ENCODE measurements at regions not wholly inside any gene's neighbourhood (a gene's known extent, or its start where the extent isn't known, plus 50 kb on each side); places are given as distances from the start of the nearest gene placed in this dataset.
A peak's percentile ranks its signal among the peaks of the same experiment; 100 is the strongest.
"Not testable (repeated sequence)": the region's sequence is repeated elsewhere in the genome, so short reads cannot be mapped to it uniquely, and the experiment has no call there.

DNA sequence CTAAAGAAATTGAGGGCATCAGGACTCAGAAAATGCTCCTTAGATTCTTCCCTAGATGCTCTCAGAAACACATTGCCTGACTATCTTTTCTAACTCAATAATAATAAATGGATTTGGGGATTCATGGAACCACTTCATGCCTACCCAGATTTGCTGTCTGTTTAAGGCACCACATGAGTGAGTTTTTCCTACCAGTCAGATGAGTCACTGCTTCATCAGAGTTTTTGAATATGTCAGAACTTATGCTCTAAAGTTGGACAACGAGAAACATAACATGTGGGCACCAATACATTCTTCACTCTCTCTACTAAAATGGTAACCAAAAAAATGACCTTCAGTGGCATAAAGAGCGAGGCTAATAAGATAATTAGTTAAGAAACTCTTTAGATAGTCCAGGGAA lies 1135.1 kb downstream of the TUSC7 start:
- DNase-seq (ENCODE audit: low read depth in 3 of 3, low spot score in 2 of 3) = no peak

DNA sequence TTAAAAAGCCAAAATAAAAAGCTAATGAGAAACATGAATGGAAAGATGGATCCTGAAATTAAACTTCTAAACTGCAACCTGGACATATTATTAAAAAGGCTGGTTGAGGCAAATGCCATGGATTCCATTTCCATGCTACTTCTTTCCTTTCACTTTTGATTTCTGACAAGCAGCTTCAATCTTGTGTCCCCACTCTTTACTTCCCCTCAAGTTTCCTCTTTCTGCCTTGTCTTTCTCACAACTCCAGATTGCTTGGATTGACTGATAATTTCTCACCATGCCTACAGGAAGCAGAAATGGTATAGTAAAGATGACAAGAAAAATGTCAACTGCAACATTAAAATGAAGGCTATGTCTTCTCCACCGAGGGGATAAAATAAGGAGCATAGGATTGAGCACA lies 1136.7 kb downstream of the TUSC7 start:
- DNase-seq (ENCODE audit: low read depth in 3 of 3, low spot score in 2 of 3) = no peak

DNA sequence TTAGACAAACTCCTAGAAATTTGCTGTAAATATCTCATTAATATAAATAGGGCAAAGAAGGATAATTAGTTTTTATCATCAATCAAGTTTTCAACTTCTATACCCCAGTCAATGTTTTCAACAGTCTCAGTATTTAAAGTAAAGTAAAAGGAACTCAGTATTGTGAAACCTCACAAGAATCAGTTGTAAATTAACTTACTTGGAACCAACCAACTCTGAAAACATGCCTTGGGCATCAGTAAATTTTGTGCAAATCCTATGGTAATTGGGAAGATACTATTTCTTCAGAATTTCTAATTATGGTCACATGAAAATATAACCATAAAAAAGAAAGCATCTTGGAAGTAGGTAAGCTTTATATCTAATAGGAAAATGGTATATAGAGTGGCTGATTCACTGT lies 1139.0 kb downstream of the TUSC7 start:
- no peak for DNase-seq (ENCODE audit: low read depth in 3 of 3, low spot score in 2 of 3)

DNA sequence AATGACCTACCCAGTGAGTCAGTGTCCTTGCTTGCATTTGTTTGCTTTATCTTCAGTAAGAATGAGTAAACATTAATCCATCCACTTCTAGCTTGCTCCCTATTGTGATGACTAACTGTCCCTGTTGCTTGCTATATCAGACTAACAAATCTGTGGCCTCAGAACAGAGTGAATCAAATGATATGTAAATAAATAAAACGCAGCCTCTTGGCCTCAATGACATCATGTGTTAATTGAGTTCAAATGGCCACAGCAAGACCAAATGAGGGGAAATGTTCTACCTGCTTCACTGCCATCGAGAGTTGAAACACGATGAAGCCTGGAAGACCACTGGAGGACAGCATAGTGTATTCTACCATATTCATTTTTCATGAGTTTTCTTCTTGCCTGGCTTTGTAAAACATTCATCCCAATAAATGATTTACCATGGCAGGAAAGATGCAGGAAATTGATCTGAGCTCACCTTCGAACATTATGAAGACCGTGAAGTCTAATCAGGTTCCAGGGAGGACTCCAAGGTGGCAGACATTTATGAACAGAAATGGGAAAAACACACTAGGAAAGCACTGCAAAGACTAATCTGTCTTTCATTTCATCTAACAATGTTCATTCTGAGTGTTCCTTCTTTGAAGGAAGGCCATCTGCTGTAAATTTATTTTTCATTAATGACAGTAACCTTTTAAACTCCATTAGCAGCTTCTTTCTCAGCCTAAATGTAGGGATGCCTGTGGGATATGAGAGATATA lies 1144.5 kb downstream of the TUSC7 start:
- DNase-seq (ENCODE audit: low read depth in 3 of 3, low spot score in 2 of 3) = no peak

DNA sequence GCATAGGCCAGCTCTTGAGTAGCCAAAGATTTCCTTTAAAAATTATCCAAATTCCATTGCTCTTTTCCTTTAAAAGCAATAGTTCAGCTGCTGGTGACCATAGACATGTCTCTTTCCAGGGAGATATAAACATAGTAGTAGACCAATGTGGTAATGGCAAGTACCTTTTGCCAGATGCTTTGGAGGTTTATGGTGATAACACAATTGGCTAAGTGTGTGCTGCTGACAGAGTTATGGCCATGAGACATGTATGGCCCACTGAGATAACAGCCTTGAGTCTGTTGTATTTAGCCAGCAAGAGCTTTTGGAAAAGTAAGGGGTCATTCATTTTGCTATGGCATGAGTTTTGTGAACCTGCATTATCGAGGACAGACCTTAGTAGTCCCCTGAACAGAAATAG lies 1146.8 kb downstream of the TUSC7 start:
- DNase-seq (ENCODE audit: low read depth in 3 of 3, low spot score in 2 of 3) = no peak

DNA sequence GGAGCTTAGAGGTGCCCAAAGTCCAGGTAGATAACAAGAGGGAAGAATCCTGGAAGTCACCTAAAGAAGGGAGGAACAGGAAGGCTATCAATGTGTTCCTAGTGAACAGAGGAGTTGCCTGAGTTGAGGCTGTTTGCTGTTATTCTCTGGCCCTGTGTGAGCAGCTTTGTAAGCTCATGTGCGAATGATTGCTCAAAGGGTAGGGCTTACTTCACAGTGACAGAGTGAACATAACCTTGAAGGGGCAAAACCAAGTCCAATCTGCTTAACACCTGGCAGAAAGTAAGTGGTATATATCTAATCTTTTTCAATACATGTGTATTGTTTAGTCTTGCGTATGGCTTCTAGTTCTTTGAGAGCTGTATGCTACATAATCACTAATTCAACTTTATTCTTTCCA lies 1153.6 kb downstream of the TUSC7 start:
- no peak for DNase-seq (ENCODE audit: low read depth in 3 of 3, low spot score in 2 of 3)

DNA sequence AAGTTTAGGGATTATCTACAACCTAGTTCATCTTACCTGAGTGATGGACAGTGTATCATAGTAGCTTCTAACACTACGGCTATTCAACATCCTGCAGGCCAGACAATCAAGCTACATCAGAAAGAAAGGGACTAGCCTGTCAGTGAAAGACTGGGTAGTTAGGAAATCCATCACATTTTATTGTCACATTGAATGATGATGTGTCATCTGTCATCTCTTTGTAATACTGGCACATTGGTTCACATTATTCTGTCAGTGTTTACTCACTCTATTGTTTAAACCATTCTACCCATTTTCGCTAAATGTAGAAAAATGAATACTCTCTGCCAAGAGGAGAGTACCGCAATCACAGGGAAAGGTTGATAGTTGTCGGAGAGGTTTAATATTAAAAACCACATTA lies 1155.8 kb downstream of the TUSC7 start:
- no peak for DNase-seq (ENCODE audit: low read depth in 3 of 3, low spot score in 2 of 3)

DNA sequence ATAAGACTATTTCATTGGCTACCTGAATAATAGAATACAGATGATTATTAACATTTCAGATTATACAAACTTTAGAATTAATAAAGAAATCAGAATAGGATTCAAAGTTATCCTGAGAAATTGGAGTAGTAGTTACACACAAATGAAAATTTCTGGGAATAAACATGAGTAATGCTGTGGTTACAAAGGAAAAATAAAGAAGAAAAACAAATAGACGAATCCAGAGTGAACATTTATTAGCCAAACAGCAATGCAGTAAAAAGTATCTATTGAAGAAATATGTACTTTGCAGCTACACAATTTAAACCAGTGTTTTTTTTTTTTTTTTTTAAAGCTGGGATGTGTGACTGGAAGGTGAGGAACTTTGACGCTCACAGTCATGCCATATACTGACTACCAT lies 1159.2 kb downstream of the TUSC7 start:
- DNase-seq (ENCODE audit: low read depth in 3 of 3, low spot score in 2 of 3) = no peak

DNA sequence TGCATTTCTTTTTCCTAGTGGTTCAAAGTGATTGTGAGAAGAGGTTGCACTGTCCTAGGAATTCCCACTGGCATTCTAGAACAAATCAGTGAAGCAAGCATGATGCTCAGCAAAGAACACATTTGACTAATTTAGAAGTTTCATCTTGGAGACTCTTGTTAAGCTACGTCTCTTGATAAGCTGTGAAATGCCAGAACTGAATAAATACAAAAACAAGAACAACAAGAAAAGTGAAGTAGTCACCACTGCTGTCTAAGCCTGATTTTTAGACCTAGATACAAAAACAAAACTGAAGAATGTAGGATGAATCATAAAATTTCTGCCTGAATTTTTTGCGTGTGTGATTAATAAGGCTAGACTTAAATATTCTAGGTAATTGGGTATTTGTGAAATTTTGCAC lies 1162.4 kb downstream of the TUSC7 start:
- no peak for DNase-seq (ENCODE audit: low read depth in 3 of 3, low spot score in 2 of 3)

DNA sequence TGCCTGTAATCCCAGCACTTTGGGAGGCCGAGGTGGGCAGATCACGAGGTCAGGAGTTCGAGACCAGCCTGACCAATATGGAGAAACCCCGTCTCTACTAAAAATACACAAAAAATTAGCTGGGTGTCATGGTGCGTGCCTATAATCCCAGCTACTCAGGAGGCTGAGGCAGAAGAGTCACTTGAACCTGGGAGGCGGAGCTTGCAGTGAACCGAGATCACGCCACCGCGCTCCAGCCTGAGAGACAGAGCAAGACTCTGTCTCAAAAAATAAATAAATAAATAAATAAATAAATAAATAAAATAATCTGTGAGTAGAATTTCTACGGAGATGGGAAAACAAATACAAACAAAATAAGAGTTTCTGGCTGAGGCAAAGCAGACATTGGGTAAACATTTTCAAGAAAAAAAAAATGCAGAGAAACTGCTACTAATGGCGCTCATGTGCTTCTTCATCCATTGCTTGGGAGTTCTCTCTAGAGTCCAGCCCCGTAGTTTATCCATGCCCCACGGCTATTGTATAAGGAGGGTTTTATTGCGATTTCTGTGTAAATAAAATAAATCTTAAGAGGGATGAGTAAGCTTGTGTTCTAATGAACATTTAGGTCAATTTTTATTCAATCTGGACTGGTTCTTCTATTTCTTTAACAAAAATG lies 1161.9 kb downstream of the IGSF11 start:
- DNase-seq (ENCODE audit: low read depth in 3 of 3, low spot score in 2 of 3) = not testable (repeated sequence)

DNA sequence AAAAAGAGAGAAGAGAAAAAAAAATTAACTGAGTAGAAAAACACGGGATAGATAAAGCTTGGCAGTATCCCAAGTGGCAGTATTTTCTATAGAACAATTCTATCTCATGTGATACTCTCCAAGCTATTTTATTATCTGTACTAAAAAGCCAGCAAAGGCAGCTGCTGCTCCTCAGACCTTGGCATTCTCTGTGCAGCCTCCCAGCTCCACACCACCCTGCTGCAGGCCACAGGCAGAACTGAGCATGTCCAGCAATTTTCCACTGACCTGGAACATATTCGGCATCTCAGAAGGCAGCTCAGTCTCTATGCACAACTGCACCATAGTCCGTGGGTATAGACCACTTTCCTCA lies 1161.4 kb downstream of the IGSF11 start:
- peak in 2 of 3 donors; percentile 34 to 36 for DNase-seq (ENCODE audit: low read depth in 3 of 3, low spot score in 2 of 3)

DNA sequence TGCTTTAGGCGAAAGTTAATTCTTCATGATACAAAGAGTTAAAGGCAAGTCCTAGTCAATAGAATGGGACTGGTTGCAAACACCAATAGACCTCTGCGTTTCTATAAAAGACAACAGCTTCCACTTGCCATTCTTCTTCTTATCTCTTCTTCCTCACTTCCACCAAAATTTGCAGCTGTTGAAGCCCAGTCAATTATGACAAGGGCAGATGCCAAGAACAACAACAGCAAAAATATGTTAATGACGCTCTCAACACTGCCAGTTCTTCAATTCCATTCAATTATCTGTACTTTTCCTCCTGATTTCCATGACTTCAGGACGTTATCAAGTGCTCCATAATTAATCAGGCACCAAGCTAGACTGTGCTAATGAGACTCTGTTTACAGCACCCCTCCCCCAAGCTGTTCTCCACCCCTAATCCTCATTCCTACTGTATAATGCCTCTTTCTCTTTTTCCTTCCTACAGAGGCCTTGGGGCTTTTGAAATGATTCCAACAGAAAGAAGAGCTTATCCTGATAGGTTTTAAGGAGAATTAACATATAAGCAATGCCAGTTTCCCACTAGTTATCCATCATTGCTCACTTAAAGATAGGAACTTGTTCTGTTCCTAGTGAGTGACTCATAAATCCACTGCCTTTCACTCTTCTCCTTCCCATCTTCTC lies 1160.5 kb downstream of the IGSF11 start:
- DNase-seq (ENCODE audit: low read depth in 3 of 3, low spot score in 2 of 3) = no peak

DNA sequence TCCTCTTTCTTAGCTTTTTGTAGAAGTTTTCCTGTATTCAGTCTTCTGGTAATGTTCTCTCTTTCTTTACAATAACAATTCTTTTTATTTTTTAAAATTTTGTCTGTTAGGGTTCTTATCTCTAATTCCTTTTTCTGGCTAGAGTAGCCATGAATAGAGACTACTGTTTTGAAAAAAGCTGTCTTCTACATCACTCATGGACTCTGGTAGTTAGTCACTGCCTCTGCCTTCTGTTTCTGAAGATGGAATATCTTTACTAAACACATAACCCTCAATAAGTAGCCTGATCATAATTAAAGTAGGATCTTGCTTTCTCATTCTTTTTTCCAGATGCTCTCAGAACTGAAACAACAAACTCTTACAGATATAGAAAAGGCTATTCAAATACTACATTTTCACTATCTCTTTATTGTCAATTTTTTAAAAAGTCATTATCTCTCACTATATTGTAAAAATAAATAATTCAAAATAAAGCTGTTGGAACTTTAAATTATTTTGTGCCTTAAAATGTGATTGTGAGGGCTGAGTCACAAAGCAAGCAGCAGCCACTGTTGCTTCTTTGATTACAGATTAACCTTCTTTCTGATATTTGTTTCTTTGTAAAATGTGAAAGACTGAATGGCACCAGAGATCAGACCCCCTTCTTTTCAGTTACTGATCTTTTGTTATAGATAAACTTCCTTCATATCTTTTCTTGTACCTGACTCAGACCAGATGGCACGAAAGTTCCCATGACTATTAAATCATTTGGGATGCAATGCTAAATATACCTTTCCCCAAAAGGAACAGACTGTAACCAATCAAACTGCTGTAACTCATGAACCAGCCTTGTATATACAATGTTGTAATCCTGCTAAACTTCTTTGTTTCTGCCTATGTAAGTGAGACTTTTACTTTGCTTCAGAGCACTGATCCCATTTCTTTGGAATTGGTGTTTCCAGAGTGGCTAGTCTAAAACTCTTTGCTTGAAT lies 1159.5 kb downstream of the IGSF11 start:
- DNase-seq (ENCODE audit: low read depth in 3 of 3, low spot score in 2 of 3) = no peak

DNA sequence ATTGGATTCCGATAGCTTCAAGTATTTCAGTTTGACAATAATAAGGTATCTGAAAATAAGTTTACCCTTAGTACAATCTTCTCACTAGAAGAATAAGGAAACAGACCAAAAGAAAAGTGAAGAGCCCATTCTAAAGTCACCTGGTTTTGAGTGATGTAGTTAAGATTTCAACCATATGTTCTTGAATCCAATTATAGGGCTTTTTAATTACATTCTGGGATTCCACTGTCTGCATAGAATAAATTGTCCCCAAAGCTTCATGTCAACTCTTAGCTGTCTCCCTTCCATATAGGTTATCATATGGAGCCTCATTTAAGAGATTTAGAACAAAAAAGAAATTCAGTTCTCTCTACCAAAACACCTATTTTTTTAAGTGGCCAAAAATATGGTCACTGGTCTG lies 1158.8 kb downstream of the IGSF11 start:
- DNase-seq (ENCODE audit: low read depth in 3 of 3, low spot score in 2 of 3) = no peak

DNA sequence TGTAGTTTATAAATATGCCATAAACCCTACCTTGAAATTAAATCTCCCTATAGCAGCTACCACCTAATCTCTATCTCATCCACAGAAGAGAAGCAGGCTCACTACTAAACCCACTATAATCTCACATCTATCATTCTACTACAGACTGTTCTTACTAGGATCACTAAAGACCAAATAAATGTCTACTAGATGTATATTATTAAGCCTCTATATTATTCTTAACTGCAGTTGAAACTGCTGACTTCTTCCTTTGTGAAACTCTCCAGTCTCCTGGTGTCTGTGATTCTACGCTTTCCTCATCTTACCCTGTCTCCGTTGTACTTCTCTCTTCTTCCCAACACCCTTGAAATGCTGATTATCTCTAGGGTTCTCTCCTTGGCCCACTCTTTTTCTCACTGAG lies 1154.0 kb downstream of the IGSF11 start:
- DNase-seq (ENCODE audit: low read depth in 3 of 3, low spot score in 2 of 3) = no peak

DNA sequence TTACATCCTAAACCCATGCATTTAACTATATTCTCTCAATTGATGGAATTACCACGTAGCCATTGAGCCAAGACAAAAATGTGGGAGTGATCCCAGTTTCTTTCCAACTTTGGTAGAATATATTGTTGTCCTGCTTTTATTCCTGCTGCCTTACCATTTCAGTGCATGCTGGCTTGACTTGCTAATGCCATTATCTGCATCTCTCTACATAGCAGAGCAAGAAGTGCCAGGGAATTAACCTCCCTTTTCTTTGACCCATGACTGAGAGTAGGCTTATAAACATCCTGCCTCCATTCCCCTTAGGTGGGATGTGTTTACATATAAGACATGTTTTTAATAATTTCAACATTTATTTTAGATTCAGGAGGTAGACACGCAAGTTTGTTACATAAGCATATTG lies 1153.4 kb downstream of the IGSF11 start:
- no peak for DNase-seq (ENCODE audit: low read depth in 3 of 3, low spot score in 2 of 3)

DNA sequence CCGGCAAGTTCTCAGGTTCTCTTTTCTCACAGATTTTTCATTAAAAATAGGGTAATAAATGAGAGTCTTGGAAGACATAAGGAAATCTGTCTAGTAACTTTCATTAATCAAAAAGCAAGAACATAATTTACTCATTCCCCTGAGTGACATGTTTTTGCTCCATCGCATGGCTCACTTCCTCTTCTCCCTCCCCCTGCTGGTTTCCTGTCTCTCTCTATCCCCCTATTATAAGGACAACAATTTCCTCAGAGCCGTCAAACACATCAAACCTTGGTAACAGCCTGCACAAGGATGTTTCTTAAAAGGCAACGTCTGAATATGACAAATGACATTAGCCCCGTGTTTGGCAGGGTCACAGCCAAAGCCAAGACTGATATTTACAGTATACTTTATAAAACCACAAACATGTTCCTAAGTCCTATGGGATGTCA lies 1149.6 kb downstream of the IGSF11 start:
- DNase-seq (ENCODE audit: low read depth in 3 of 3, low spot score in 2 of 3) = no peak

DNA sequence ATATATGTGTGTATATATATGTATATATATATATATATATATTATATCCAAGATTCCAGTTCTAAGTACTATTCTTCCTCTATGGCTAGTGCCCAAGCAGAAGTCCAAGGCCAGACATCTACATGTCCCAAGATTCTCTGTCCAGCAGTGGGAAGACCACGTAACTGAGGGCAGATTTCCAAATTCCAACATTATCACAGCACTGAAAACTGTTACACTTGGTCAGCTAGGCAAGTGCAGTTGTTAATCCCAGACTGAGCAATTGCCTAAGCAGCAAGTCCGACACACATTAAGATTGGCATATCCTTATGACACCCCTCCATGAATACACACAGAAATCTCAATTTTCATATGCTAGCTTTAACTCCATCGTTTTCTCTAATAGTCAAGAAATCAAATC lies 1148.5 kb downstream of the IGSF11 start:
- no peak for DNase-seq (ENCODE audit: low read depth in 3 of 3, low spot score in 2 of 3)

DNA sequence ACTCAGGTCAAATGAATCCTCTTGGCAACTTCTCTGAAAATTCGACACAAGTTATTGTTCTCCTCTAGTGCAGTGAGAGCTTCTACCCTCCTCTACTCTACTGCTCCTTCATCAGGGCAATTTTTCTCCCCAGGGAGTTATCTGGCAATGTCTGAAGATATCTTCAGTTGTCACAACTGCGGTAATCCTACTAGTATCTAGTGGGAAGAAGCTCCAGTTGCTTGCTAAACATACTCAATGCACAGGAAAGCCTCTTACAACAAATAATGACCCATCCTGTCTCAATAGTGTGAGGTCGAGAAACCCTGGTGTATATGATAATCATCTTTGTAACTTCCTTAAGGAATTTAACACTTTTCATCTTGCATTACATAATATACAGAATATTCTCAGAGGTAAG lies 1147.6 kb downstream of the IGSF11 start:
- DNase-seq (ENCODE audit: low read depth in 3 of 3, low spot score in 2 of 3) = no peak

DNA sequence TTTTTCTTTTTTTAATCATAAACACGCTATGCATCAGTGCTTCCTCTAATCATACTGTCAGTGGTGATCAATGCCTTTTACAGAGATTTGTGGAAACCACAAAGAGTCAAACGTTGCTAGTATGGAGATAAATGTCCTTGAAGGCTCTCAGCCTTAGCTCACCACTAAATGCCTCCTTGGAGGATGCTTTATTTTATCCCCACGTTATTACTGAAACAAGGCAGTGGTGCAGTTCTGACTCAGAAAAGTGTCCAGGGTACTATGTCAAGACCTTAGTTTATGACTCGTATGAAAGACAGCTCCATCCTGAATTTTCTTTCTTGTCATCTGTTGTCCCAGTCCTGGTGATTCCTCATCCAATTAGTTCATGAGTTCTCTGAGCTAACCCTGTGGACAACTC lies 1146.7 kb downstream of the IGSF11 start:
- DNase-seq (ENCODE audit: low read depth in 3 of 3, low spot score in 2 of 3) = no peak

DNA sequence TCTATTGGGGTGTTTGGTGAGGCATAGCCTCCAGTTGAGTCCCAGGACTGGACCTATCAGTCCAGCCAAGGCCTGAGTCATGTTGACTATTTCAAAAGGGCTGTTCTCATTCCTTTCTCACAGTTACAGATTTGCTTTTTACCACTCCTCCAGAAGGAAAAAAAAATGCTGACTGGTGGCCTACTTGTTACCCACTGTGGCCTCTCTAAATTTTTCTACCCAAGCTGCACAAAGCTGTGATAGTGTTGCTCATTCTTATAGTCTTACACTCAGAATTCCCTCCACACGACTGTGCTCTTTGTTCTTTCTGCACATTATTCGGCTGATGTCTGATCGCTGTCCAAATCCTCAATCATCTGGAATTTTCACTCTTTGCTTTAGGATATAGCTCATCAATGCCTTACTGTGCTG lies 1142.2 kb downstream of the IGSF11 start:
- no peak for DNase-seq (ENCODE audit: low read depth in 3 of 3, low spot score in 2 of 3)

Measured in right renal cortex interstitium (tissue), 3 donors.